ENCODE measurements at regions not wholly inside any gene's neighbourhood (a gene's known extent, or its start where the extent isn't known, plus 50 kb on each side); places are given as distances from the start of the nearest gene placed in this dataset.
"Not testable (repeated sequence)": the region's sequence is repeated elsewhere in the genome, so short reads cannot be mapped to it uniquely, and the experiment has no call there.

DNA sequence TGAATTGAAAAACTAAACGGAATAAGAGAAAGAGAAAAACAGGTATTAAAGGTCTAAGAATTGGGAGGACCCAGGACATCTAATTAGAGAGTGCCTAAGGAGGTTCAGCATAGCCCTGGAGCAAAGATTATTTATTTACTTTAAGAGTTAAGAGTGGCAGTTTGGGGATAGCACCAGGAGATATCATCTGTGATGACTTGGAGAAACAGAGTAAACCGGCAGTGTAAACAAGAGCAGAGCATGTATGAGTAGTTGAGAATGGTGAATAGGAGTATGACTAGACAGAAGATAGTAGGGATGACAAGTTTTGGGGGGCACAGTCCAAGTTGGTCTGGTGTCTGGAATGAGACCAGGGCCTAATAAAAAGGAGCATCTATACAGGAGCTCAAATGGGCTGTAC, 167.9 kb upstream of the JADE1 start:
- H3K4me1 ChIP-seq (ENCODE audit: control insufficient read depth in 2 of 3, insufficient read depth in 2 of 3, low read depth in 1 of 3, low read length in 3 of 3); DNase-seq; H3K27ac ChIP-seq (ENCODE audit: low read depth in 2 of 2, low read length in 2 of 2); intact Hi-C loops (cut with DNase I); H3K9me3 ChIP-seq (ENCODE audit: control insufficient read depth in 2 of 3, insufficient read depth in 1 of 3, low read length in 3 of 3); FAIRE-seq; H3K9ac ChIP-seq (ENCODE audit: low read length in 3 of 3); H3K4me3 ChIP-seq (ENCODE audit: low read length in 3 of 3); H3K36me3 ChIP-seq (ENCODE audit: control insufficient read depth in 2 of 3, insufficient read depth in 3 of 3, low read length in 3 of 3); H3K27me3 ChIP-seq (ENCODE audit: control insufficient read depth, insufficient read depth, low read length): not testable (repeated sequence)

DNA sequence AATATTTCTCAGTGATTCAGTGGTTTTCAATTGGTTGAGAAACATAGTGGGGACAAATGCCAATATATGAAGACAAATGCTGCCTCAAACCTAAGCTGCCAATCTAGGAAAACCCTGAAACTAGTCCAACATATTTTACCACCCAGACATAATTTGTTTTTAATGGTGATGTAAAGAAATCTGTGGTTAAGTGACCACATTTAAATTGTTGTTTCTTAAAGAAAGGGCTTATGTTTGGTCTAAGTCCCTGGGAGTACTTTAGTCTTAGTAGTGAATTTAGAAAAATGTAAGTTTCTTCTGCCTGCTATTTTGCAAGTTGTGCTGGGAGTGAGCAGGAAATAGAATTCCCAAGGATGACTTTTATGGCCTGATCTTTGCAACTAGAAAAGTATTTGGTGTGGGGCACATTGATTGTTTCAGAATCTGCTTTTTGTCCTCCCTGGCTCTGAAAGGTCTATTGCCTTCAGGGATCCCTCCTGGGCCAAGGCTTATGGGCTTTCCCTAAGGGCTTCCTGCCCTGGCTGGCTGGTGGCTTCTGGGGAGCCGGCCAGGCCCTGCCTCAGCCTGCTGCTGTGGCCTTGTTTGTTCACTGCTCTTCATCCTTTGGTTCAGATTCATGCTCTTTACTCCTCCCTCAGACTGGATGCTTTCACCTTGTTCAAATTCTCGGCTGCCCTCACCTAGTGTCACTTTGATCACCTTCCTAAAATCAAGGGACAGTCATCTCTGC, 169.8 kb upstream of the JADE1 start:
- H3K9me3 ChIP-seq (ENCODE audit: control insufficient read depth in 2 of 3, insufficient read depth in 1 of 3, low read length in 3 of 3): no peaks in the 10 kb centered on the region
- intact Hi-C loops (cut with DNase I): no loop called here
- no peaks in the 10 kb centered on the region for H3K27me3 ChIP-seq (ENCODE audit: control insufficient read depth, insufficient read depth, low read length)
- TF ChIP-seq, protein P1, sequence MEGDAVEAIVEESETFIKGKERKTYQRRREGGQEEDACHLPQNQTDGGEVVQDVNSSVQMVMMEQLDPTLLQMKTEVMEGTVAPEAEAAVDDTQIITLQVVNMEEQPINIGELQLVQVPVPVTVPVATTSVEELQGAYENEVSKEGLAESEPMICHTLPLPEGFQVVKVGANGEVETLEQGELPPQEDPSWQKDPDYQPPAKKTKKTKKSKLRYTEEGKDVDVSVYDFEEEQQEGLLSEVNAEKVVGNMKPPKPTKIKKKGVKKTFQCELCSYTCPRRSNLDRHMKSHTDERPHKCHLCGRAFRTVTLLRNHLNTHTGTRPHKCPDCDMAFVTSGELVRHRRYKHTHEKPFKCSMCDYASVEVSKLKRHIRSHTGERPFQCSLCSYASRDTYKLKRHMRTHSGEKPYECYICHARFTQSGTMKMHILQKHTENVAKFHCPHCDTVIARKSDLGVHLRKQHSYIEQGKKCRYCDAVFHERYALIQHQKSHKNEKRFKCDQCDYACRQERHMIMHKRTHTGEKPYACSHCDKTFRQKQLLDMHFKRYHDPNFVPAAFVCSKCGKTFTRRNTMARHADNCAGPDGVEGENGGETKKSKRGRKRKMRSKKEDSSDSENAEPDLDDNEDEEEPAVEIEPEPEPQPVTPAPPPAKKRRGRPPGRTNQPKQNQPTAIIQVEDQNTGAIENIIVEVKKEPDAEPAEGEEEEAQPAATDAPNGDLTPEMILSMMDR (IDR thresholded peaks at IDR 0.05; ENCODE audit: borderline replicate concordance, extremely low read depth, insufficient read depth): no peak
- H3K27ac ChIP-seq (ENCODE audit: low read depth in 2 of 2, low read length in 2 of 2): no peak overlapping the region
- H3K9ac ChIP-seq (ENCODE audit: low read length in 3 of 3): peak overlapping the region in 1 of 3 donors; percentile 10
- FAIRE-seq: no peak
- no peak for DNase-seq
- peaks cover 0 to 5% (median 0%) of the 10 kb centered on the region in 3 donors for H3K4me1 ChIP-seq (ENCODE audit: control insufficient read depth in 2 of 3, insufficient read depth in 2 of 3, low read depth in 1 of 3, low read length in 3 of 3)
- no peak overlapping the region for H3K4me3 ChIP-seq (ENCODE audit: low read length in 3 of 3)
- H3K36me3 ChIP-seq (ENCODE audit: control insufficient read depth in 2 of 3, insufficient read depth in 3 of 3, low read length in 3 of 3): no peaks in the 10 kb centered on the region

DNA sequence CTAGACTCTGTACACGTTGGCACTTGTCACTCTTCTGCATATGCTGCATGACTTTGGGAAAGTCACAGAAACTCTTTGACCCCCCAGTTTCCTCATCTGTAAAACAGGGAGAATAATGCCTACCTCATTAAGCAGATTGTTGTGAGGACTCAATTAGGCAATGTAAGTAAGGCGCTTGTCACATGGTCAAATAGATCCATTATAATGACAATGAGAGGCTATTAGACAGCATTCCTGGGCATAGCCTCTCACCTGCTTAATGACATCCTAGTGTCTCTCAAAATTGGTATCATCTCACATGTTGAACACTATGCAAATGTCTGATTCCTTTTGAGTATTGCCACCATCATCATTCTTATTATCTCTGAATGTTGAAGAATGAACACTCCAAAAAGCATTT, 172.6 kb upstream of the JADE1 start:
- H3K27ac ChIP-seq (ENCODE audit: low read depth in 2 of 2, low read length in 2 of 2): no peak overlapping the region
- FAIRE-seq: no peak
- intact Hi-C loops (cut with DNase I): no loop called here

DNA sequence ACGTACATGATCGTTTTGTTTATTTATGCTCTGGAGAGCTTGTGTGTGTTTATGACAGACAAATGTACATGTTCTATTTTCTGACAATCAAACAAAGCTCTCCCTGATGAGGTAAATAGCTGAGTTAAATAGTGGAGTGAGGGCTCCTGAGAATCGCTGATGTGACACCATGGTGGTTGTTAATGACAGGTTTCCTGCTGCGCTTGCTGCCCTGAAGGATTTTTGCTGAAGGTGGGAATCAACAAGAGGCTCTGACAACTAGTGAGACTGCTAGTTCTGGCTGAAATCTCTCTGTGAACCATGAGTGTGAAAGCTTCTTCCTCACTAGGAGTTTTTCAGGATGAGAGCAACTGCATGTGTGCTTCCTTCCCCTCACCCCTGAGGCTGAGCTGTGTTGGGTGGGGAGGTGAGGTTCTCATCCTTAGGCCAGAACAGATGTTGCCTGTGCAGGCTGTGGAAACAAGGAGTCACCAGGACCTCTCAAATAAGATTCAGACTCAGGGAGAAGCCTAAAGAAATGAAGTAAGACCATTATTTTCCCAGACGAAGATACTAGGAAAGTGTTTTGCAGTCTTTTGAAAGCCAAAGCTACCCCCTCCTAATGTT, 173.4 kb upstream of the JADE1 start:
- FAIRE-seq: no peak

More for the DNA sequence above, 172.6 kb upstream of the JADE1 start:
- Histone ChIP-seq H3K9ac (ENCODE audit: low read length in 3 of 3) (no peak overlapping the region), H3K4me1 (ENCODE audit: control insufficient read depth in 2 of 3, insufficient read depth in 2 of 3, low read depth in 1 of 3, low read length in 3 of 3) (peaks cover 0 to 5% (median 0%) of the 10 kb centered on the region in 3 donors), H3K4me3 (ENCODE audit: low read length in 3 of 3) (no peak overlapping the region), H3K9me3 (ENCODE audit: control insufficient read depth in 2 of 3, insufficient read depth in 1 of 3, low read length in 3 of 3) (no peaks in the 10 kb centered on the region), H3K36me3 (ENCODE audit: control insufficient read depth in 2 of 3, insufficient read depth in 3 of 3, low read length in 3 of 3) (no peaks in the 10 kb centered on the region), H3K27me3 (ENCODE audit: control insufficient read depth, insufficient read depth, low read length) (no peaks in the 10 kb centered on the region)
- TF ChIP-seq, protein P1 (IDR thresholded peaks at IDR 0.05; ENCODE audit: borderline replicate concordance, extremely low read depth, insufficient read depth): no peak
- DNase-seq: no peak

More for the DNA sequence above, 173.4 kb upstream of the JADE1 start:
- Histone ChIP-seq H3K36me3 (ENCODE audit: control insufficient read depth in 2 of 3, insufficient read depth in 3 of 3, low read length in 3 of 3) (no peaks in the 10 kb centered on the region), H3K4me3 (ENCODE audit: low read length in 3 of 3) (no peak overlapping the region), H3K9me3 (ENCODE audit: control insufficient read depth in 2 of 3, insufficient read depth in 1 of 3, low read length in 3 of 3) (no peaks in the 10 kb centered on the region), H3K4me1 (ENCODE audit: control insufficient read depth in 2 of 3, insufficient read depth in 2 of 3, low read depth in 1 of 3, low read length in 3 of 3) (peaks cover 0 to 7% (median 0%) of the 10 kb centered on the region in 3 donors), H3K9ac (ENCODE audit: low read length in 3 of 3) (no peak overlapping the region), H3K27me3 (ENCODE audit: control insufficient read depth, insufficient read depth, low read length) (no peaks in the 10 kb centered on the region), H3K27ac (ENCODE audit: low read depth in 2 of 2, low read length in 2 of 2) (peak overlapping the region in 1 of 2 donors; percentile 38)
- no peak for DNase-seq
- intact Hi-C loops (cut with DNase I): no loop called here
- TF ChIP-seq, protein P1 (IDR thresholded peaks at IDR 0.05; ENCODE audit: borderline replicate concordance, extremely low read depth, insufficient read depth): no peak
